Osteoblast (primary cell): ENCODE measurements at regions not wholly inside any gene's neighbourhood (a gene's known extent, or its start where the extent isn't known, plus 50 kb on each side); places are given as distances from the start of the nearest gene placed in this dataset.
"Not testable (repeated sequence)": the region's sequence is repeated elsewhere in the genome, so short reads cannot be mapped to it uniquely, and the experiment has no call there.

Source experiments
- DNase-seq: peaks from one replicate; pipeline ENCODE4 v3.0.0; 2011; ENCODE audit warnings: low spot score, mixed read lengths; ENCODE audit not compliant: insufficient read length; ENCODE audit errors: missing footprints
- H2AFZ ChIP-seq: 2 replicates; pipeline ENCODE4 v1.6.0; 2011; ENCODE audit warnings: mild to moderate bottlenecking, low read length
- H3K27ac ChIP-seq: 2 replicates; pipeline ENCODE4 v1.5.1; 2011; ENCODE audit warnings: mild to moderate bottlenecking, low read depth, low read length, moderate library complexity
- H3K27me3 ChIP-seq: 2 replicates; pipeline ENCODE4 v1.6.0; 2012; ENCODE audit warnings: mild to moderate bottlenecking, control low read depth, inconsistent platforms, low read length, moderate library complexity; ENCODE audit not compliant: insufficient read depth
- H3K36me3 ChIP-seq: 2 replicates; pipeline ENCODE4 v1.5.1; 2011; ENCODE audit warnings: mild to moderate bottlenecking, low read length, control low read depth, moderate library complexity; ENCODE audit not compliant: insufficient read depth
- H3K4me1 ChIP-seq: 2 replicates; pipeline ENCODE4 v1.5.1; 2011; ENCODE audit warnings: mild to moderate bottlenecking, low read length, control low read depth, moderate library complexity; ENCODE audit not compliant: insufficient read depth
- H3K4me2 ChIP-seq: 2 replicates; pipeline ENCODE4 v1.6.0; 2011; ENCODE audit warnings: mild to moderate bottlenecking, low read length; ENCODE audit not compliant: insufficient read depth
- H3K4me3 ChIP-seq: fragments of 200-600 bp; sonication (generic); 3 replicates; pipeline ENCODE4 v1.5.1; 2012; ENCODE audit warnings: mild to moderate bottlenecking, low read length, inconsistent platforms; ENCODE audit not compliant: insufficient read depth
- H3K79me2 ChIP-seq: 2 replicates; pipeline ENCODE4 v1.6.0; 2012; ENCODE audit warnings: mild to moderate bottlenecking, low read length, control low read depth, inconsistent platforms; ENCODE audit not compliant: insufficient read depth
- H3K9me3 ChIP-seq: 2 replicates; pipeline ENCODE4 v1.5.1; 2011; ENCODE audit warnings: low read depth, low read length, control low read depth
- H4K20me1 ChIP-seq: 2 replicates; pipeline ENCODE4 v1.6.0; 2012; ENCODE audit warnings: mild to moderate bottlenecking, low read length, control low read depth; ENCODE audit not compliant: insufficient read depth
- TF ChIP-seq, protein P1 (sequence below): IDR thresholded peaks from 2 replicates; pipeline ENCODE4 v1.5.1; 2011; ENCODE audit warnings: mild to moderate bottlenecking, low read depth, low read length, moderate library complexity; ENCODE audit errors: extremely low read depth

DNA sequence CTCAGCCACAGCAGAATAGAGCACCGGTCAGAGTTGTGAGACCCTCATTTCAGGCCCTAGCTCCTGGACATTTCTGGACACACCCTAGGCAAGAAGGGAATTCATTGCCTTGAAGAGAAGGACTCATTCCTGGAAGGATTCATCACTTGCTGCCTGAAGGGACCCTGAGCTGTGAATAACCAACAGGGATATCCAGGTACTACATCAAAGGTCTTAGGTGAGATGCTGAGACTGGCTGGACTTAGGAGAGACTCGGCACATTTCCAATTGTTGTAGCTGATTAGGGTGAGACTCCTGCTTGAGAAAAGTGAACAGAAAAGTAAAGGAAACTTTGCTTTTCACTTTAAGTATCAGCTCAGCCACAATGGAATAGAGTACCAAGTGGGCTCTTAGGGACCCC, 208.1 kb upstream of the CDKN2B start:
- H3K79me2 ChIP-seq: no peaks in the 10 kb centered on the region
- no peak overlapping the region for H3K4me3 ChIP-seq
- peaks cover 26% of the 10 kb centered on the region for H3K4me1 ChIP-seq
- peak overlapping the region; percentile 80 for H2AFZ ChIP-seq
- H3K27me3 ChIP-seq: no peaks in the 10 kb centered on the region
- no peak overlapping the region for H3K4me2 ChIP-seq
- H3K36me3 ChIP-seq: no peaks in the 10 kb centered on the region
- no peak overlapping the region for H3K27ac ChIP-seq
- DNase-seq: no peak
- TF ChIP-seq, protein P1, sequence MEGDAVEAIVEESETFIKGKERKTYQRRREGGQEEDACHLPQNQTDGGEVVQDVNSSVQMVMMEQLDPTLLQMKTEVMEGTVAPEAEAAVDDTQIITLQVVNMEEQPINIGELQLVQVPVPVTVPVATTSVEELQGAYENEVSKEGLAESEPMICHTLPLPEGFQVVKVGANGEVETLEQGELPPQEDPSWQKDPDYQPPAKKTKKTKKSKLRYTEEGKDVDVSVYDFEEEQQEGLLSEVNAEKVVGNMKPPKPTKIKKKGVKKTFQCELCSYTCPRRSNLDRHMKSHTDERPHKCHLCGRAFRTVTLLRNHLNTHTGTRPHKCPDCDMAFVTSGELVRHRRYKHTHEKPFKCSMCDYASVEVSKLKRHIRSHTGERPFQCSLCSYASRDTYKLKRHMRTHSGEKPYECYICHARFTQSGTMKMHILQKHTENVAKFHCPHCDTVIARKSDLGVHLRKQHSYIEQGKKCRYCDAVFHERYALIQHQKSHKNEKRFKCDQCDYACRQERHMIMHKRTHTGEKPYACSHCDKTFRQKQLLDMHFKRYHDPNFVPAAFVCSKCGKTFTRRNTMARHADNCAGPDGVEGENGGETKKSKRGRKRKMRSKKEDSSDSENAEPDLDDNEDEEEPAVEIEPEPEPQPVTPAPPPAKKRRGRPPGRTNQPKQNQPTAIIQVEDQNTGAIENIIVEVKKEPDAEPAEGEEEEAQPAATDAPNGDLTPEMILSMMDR: no peak
- no peaks in the 10 kb centered on the region for H4K20me1 ChIP-seq
- no peaks in the 10 kb centered on the region for H3K9me3 ChIP-seq

DNA sequence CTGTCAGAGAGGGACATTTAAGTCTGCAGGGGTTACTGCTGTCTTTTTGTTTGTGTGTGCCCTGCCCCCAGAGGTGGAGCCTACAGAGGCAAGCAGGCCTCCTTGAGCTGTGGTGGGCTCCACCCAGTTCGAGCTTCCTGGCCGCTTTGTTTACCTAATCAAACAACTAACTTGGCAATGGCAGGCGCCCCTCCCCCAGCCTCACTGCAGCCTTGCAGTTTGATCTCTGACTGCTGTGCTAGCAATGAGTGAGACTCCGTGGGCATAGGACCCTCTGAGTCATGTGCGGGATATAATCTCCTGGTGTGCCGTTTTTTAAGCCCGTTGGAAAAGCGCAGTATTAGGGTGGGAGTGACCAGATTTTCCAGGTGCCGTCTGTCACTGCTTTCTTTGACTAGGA, 216.8 kb upstream of the CDKN2B start:
- not testable (repeated sequence) for H3K36me3 ChIP-seq, H2AFZ ChIP-seq, H3K27ac ChIP-seq, H3K4me1 ChIP-seq, H3K4me3 ChIP-seq, H3K27me3 ChIP-seq, H4K20me1 ChIP-seq, H3K4me2 ChIP-seq, DNase-seq, H3K9me3 ChIP-seq, H3K79me2 ChIP-seq

DNA sequence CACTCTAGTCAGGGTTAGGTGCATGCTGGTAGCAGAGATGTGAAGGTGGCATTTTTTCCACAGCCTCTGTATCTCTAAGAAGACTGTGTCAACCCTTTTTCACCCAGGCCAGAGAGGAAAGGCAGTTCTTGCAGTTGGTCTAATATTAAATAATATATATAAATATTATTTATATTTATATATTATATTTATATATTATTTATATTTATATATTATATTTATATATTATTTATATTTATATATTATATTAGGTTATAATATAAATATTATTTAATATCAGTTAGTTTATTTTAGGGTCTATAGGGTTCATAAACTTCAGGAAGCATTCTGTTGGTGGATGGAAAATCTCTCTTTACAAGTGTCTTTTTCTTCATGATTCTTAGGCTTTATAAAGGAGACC, 218.6 kb upstream of the DMRTA1 start:
- H3K27ac ChIP-seq: no peak overlapping the region

DNA sequence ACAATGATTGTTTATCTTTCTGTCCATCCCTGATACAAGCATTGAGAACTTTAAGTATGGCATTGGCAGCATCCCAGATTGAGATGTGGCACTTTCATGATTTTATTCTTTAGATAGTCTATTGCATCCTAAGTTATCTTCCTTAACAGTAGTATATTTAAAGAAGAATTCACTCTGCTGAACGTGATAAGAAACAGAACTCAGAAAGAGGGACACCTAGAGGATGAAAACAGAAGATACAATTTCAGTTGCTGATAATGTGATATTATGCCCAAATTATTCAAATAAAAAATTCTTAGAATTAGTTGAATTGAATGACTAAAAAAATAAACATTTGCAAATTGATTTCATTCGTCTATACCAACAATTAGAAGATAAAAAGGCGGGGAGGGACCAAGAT, 218.1 kb upstream of the DMRTA1 start:
- H3K9me3 ChIP-seq: peaks cover 4% of the 10 kb centered on the region
- H3K79me2 ChIP-seq: no peaks in the 10 kb centered on the region
- no peaks in the 10 kb centered on the region for H3K27me3 ChIP-seq
- no peak overlapping the region for H3K27ac ChIP-seq
- no peak overlapping the region for H3K4me2 ChIP-seq
- no peaks in the 10 kb centered on the region for H3K36me3 ChIP-seq
- no peaks in the 10 kb centered on the region for H4K20me1 ChIP-seq
- DNase-seq: no peak
- no peak overlapping the region for H2AFZ ChIP-seq
- H3K4me1 ChIP-seq: no peaks in the 10 kb centered on the region
- no peak overlapping the region for H3K4me3 ChIP-seq
- TF ChIP-seq, protein P1: peak; percentile 60

More for the DNA sequence above, 218.6 kb upstream of the DMRTA1 start:
- TF ChIP-seq, protein P1: no peak
- Histone ChIP-seq H3K4me2 (no peak overlapping the region), H3K9me3 (peaks cover 4% of the 10 kb centered on the region), H3K27me3 (no peaks in the 10 kb centered on the region), H4K20me1 (no peaks in the 10 kb centered on the region), H3K36me3 (no peaks in the 10 kb centered on the region), H3K79me2 (no peaks in the 10 kb centered on the region), H2AFZ (no peak overlapping the region), H3K4me3 (no peak overlapping the region), H3K4me1 (no peaks in the 10 kb centered on the region)
- no peak for DNase-seq

DNA sequence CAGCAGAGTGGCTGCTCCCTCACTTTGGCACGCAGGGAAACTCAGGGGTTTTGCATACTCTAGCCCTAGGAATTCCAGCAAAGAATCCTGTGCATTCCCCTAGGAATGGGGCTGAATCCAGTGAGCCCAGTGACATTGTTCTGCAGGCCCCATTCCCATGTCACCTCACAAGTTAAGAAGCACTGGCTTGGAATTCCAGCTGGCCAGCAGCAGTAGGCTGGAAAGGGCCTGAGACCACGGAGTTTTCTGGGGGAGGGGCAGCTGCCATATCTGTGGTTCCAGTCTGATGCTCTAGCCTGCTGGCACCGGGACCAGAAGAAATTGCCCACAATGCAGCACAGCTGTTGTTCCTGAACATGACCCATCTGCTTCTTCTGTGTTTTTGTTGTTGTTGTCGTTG, 217.6 kb upstream of the DMRTA1 start:
- H3K4me1 ChIP-seq: no peaks in the 10 kb centered on the region
- H4K20me1 ChIP-seq: no peaks in the 10 kb centered on the region
- H2AFZ ChIP-seq: no peak overlapping the region
- no peaks in the 10 kb centered on the region for H3K36me3 ChIP-seq
- TF ChIP-seq, protein P1: no peak
- no peak overlapping the region for H3K27ac ChIP-seq
- H3K27me3 ChIP-seq: no peaks in the 10 kb centered on the region
- H3K4me2 ChIP-seq: no peak overlapping the region
- H3K4me3 ChIP-seq: no peak overlapping the region
- peaks cover 4% of the 10 kb centered on the region for H3K9me3 ChIP-seq
- H3K79me2 ChIP-seq: no peaks in the 10 kb centered on the region
- no peak for DNase-seq

DNA sequence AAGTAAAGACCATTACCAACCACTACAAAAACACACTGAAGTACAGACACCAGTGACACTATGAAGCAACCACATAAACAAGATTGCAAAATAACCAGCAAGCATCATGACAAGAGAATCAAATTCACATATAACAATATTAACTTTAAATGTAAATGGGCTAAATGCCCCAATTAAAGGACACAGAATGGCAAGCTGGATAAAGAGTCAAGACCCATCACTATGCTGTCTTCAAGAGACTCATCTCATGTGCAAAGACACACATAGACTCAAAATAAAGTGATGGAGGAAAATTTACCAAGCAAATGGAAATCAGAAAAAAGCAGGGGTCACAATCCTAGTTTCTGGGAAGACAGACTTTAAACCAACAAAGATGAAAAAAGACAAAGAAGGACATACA, 215.3 kb upstream of the DMRTA1 start:
- H3K27me3 ChIP-seq, H3K27ac ChIP-seq, H3K4me3 ChIP-seq: not testable (repeated sequence)

More for the DNA sequence above, 215.3 kb upstream of the DMRTA1 start:
- not testable (repeated sequence) for H3K9me3 ChIP-seq, H3K4me2 ChIP-seq, DNase-seq, H2AFZ ChIP-seq, H3K79me2 ChIP-seq, H4K20me1 ChIP-seq, H3K4me1 ChIP-seq, H3K36me3 ChIP-seq
